ENCODE measurements at regions not wholly inside any gene's neighbourhood (a gene's known extent, or its start where the extent isn't known, plus 50 kb on each side); places are given as distances from the start of the nearest gene placed in this dataset.

GRCh38 chr2:6700335-6700734 lies 165.4 kb downstream of the CMPK2 start:
- Histone ChIP-seq H3K27me3 (no peaks in the 10 kb centered on the region), H3K27ac (no peak overlapping the region), H3K4me1 (no peaks in the 10 kb centered on the region), H3K36me3 (no peaks in the 10 kb centered on the region), H3K9me3 (peaks cover 8% of the 10 kb centered on the region), H3K4me3 (no peak overlapping the region)
- TF ChIP-seq EP300 (IDR thresholded peaks at IDR 0.05) (no peak), POLR2AphosphoS5 (IDR thresholded peaks at IDR 0.05) (no peak)
- no peak for DNase-seq (ENCODE audit: low spot score in 2 of 2)
- 86% methylated on average over 6 of the region's 6 CpGs for WGBS

GRCh38 chr2:6704077-6704476 lies 161.6 kb downstream of the CMPK2 start:
- TF ChIP-seq, protein P1, sequence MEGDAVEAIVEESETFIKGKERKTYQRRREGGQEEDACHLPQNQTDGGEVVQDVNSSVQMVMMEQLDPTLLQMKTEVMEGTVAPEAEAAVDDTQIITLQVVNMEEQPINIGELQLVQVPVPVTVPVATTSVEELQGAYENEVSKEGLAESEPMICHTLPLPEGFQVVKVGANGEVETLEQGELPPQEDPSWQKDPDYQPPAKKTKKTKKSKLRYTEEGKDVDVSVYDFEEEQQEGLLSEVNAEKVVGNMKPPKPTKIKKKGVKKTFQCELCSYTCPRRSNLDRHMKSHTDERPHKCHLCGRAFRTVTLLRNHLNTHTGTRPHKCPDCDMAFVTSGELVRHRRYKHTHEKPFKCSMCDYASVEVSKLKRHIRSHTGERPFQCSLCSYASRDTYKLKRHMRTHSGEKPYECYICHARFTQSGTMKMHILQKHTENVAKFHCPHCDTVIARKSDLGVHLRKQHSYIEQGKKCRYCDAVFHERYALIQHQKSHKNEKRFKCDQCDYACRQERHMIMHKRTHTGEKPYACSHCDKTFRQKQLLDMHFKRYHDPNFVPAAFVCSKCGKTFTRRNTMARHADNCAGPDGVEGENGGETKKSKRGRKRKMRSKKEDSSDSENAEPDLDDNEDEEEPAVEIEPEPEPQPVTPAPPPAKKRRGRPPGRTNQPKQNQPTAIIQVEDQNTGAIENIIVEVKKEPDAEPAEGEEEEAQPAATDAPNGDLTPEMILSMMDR (IDR thresholded peaks at IDR 0.05) = no peak
- TF ChIP-seq POLR2AphosphoS5 (IDR thresholded peaks at IDR 0.05) (no peak), EP300 (IDR thresholded peaks at IDR 0.05) (no peak), POLR2A (IDR thresholded peaks at IDR 0.05) (no peak)
- no peaks in the 10 kb centered on the region for H3K36me3 ChIP-seq
- DNase-seq (ENCODE audit: low spot score in 2 of 2) = no peak

GRCh38 chr2:6721395-6721794 lies 144.3 kb downstream of the CMPK2 start:
- no peaks in the 10 kb centered on the region for H3K4me1 ChIP-seq
- no peak overlapping the region for H3K4me3 ChIP-seq
- H3K27me3 ChIP-seq = no peaks in the 10 kb centered on the region
- no peak for DNase-seq (ENCODE audit: low spot score in 2 of 2)
- 91% methylated on average over 2 of the region's 2 CpGs for WGBS
- H3K36me3 ChIP-seq = no peaks in the 10 kb centered on the region
- no peak for TF ChIP-seq POLR2A (IDR thresholded peaks at IDR 0.05)
- no peaks in the 10 kb centered on the region for H3K9me3 ChIP-seq
- no peak overlapping the region for H3K27ac ChIP-seq

More at GRCh38 chr2:6704077-6704476, 161.6 kb downstream of the CMPK2 start:
- no peaks in the 10 kb centered on the region for H3K27me3 ChIP-seq
- 93% methylated on average over 1 of the region's 1 CpG for WGBS
- no peak overlapping the region for H3K4me3 ChIP-seq
- H3K27ac ChIP-seq = no peak overlapping the region
- peaks cover 8% of the 10 kb centered on the region for H3K9me3 ChIP-seq
- no peaks in the 10 kb centered on the region for H3K4me1 ChIP-seq

DNA sequence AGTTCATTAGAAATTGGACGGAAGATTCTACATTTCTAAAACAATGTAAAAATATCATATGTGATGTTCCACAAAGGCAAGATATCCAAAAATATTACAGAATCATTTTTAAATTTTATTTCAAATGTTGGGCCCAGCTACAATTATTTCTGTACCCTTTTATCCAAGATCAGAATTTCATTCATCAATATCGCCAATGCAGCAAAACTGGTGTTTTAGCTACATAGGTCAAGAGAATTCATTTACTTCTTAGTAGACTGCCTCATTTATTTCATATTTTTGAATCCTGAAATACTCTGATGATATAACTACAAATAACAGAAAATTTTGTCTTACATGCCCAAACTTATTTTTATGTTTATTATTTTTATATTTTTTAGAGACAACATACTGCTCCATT lies 143.1 kb downstream of the CMPK2 start:
- 97% methylated on average over 2 of the region's 2 CpGs for WGBS
- H3K4me3 ChIP-seq = no peak overlapping the region
- no peak overlapping the region for H3K27ac ChIP-seq
- H3K9me3 ChIP-seq = no peaks in the 10 kb centered on the region
- TF ChIP-seq POLR2A (IDR thresholded peaks at IDR 0.05) (no peak), EP300 (IDR thresholded peaks at IDR 0.05) (no peak), POLR2AphosphoS5 (IDR thresholded peaks at IDR 0.05) (no peak)
- TF ChIP-seq, protein P1 (IDR thresholded peaks at IDR 0.05) = no peak
- no peaks in the 10 kb centered on the region for H3K4me1 ChIP-seq
- no peaks in the 10 kb centered on the region for H3K36me3 ChIP-seq
- DNase-seq (ENCODE audit: low spot score in 2 of 2) = no peak
- no peaks in the 10 kb centered on the region for H3K27me3 ChIP-seq

- Histone ChIP-seq H3K27ac (no peak overlapping the region), H3K4me1 (no peaks in the 10 kb centered on the region), H3K27me3 (no peaks in the 10 kb centered on the region), H3K4me3 (no peak overlapping the region), H3K9me3 (no peaks in the 10 kb centered on the region), H3K36me3 (no peaks in the 10 kb centered on the region)
- no peak for TF ChIP-seq POLR2AphosphoS5 (IDR thresholded peaks at IDR 0.05)
- TF ChIP-seq EP300 (IDR thresholded peaks at IDR 0.05) = no peak
- no peak for TF ChIP-seq POLR2A (IDR thresholded peaks at IDR 0.05)
- TF ChIP-seq, protein P1 (IDR thresholded peaks at IDR 0.05) = no peak
- WGBS = 37% methylated on average over 8 of the region's 8 CpGs
- no peak for DNase-seq (ENCODE audit: low spot score in 2 of 2)
Observed at GRCh38 chr2:6723865-6724604, 141.7 kb downstream of the CMPK2 start.

- Histone ChIP-seq H3K27ac (no peak overlapping the region), H3K4me1 (no peaks in the 10 kb centered on the region), H3K36me3 (no peaks in the 10 kb centered on the region), H3K27me3 (no peaks in the 10 kb centered on the region), H3K4me3 (no peak overlapping the region), H3K9me3 (no peaks in the 10 kb centered on the region)
- DNase-seq (ENCODE audit: low spot score in 2 of 2) = no peak
- TF ChIP-seq, protein P1 (IDR thresholded peaks at IDR 0.05) = no peak
- TF ChIP-seq EP300 (IDR thresholded peaks at IDR 0.05) (no peak), POLR2AphosphoS5 (IDR thresholded peaks at IDR 0.05) (no peak), POLR2A (IDR thresholded peaks at IDR 0.05) (no peak)
- WGBS = 50% methylated on average over 4 of the region's 4 CpGs
Observed at GRCh38 chr2:6724605-6725140, 141.0 kb downstream of the CMPK2 start.
